ENCODE measurements at regions not wholly inside any gene's neighbourhood (a gene's known extent, or its start where the extent isn't known, plus 50 kb on each side); places are given as distances from the start of the nearest gene placed in this dataset.

- no peak for TF ChIP-seq CTCF (IDR thresholded peaks at IDR 0.05)
- TF ChIP-seq POLR2AphosphoS5 (IDR thresholded peaks at IDR 0.05): no peak
- no peak for TF ChIP-seq POLR2A (IDR thresholded peaks at IDR 0.05)
Measured at GRCh38 chr2:38433607-38433975, 56.5 kb upstream of the ATL2 start.

All from sigmoid colon (tissue), 4 donors.